Ishikawa (cell line): ENCODE measurements at regions not wholly inside any gene's neighbourhood (a gene's known extent, or its start where the extent isn't known, plus 50 kb on each side); places are given as distances from the start of the nearest gene placed in this dataset.

Experiments
- REST ChIP-seq: IDR thresholded peaks from 2 replicates; pipeline ENCODE4 v1.6.1; 2012; ENCODE audit warnings: low read depth, mild to moderate bottlenecking
- TAF1 ChIP-seq: IDR thresholded peaks from 2 replicates; pipeline ENCODE4 v1.6.1; 2012; ENCODE audit warnings: low read depth, mild to moderate bottlenecking

GRCh38 chr5:167731951-167732350 is 559.5 kb upstream of the WWC1 start:
- TF ChIP-seq TAF1 (no peak), REST (no peak)
